GM23338 (cell line): ENCODE measurements at regions not wholly inside any gene's neighbourhood (a gene's known extent, or its start where the extent isn't known, plus 50 kb on each side); places are given as distances from the start of the nearest gene placed in this dataset.
"Not testable (repeated sequence)": the region's sequence is repeated elsewhere in the genome, so short reads cannot be mapped to it uniquely, and the experiment has no call there.

ENCODE experiments used
- ATAC-seq: fragments of 200-7000 bp; cut with Tn5 transposase; 3 replicates; pipeline ENCODE4 v1.9.1; 2020
- DNase-seq: peaks from one replicate; pipeline ENCODE4 v3.0.0-alpha.2; 2015; ENCODE audit warnings: low spot score
- H2AFZ ChIP-seq: fragments of 200-600 bp; sonication (generic); 2 replicates; pipeline ENCODE4 v1.8.0; 2016; ENCODE audit warnings: antibody characterized with exemption, mild to moderate bottlenecking, moderate library complexity
- H3F3A ChIP-seq: fragments of 200-600 bp; sonication (generic); replicated peaks from 2 replicates; pipeline ENCODE4 v1.8.0; 2017; ENCODE audit warnings: antibody characterized with exemption, mixed run types, low read depth
- H3K27ac ChIP-seq: fragments of 200-600 bp; sonication (generic); 2 replicates; pipeline ENCODE4 v1.6.1; 2016; ENCODE audit warnings: low read depth
- H3K27me3 ChIP-seq: fragments of 200-600 bp; sonication (generic); 2 replicates; pipeline ENCODE4 v1.8.0; 2016; ENCODE audit warnings: mild to moderate bottlenecking, mixed run types, moderate library complexity; ENCODE audit not compliant: insufficient read depth
- H3K36me3 ChIP-seq: fragments of 200-600 bp; sonication (generic); 2 replicates; pipeline ENCODE4 v1.8.0; 2016; ENCODE audit warnings: mild to moderate bottlenecking; ENCODE audit not compliant: insufficient read depth
- H3K4me1 ChIP-seq: fragments of 200-600 bp; sonication (generic); 2 replicates; pipeline ENCODE4 v1.8.0; 2016; ENCODE audit warnings: mild to moderate bottlenecking, moderate library complexity; ENCODE audit not compliant: insufficient read depth
- H3K4me2 ChIP-seq: fragments of 200-600 bp; sonication (generic); 2 replicates; pipeline ENCODE4 v1.7.1; 2017; ENCODE audit warnings: mixed run types
- H3K4me3 ChIP-seq: fragments of 200-600 bp; sonication (generic); 2 replicates; pipeline ENCODE4 v1.6.1; 2016; ENCODE audit warnings: mixed run types
- H3K79me2 ChIP-seq: fragments of 200-600 bp; sonication (generic); replicated peaks from 2 replicates; pipeline ENCODE4 v1.8.0; 2017; ENCODE audit warnings: mild to moderate bottlenecking; ENCODE audit not compliant: insufficient read depth
- H3K9me2 ChIP-seq: fragments of 200-600 bp; sonication (generic); 2 replicates; pipeline ENCODE4 v1.8.0; 2017; ENCODE audit not compliant: insufficient read depth
- H4K20me1 ChIP-seq: fragments of 200-600 bp; sonication (generic); replicated peaks from 2 replicates; pipeline ENCODE4 v1.8.0; 2017; ENCODE audit warnings: mild to moderate bottlenecking; ENCODE audit not compliant: insufficient read depth
- H3K27ac Mint-ChIP-seq: 2 replicates; pipeline ENCODE4 v1.8.0; 2020; ENCODE audit warnings: inconsistent platforms, mild to moderate bottlenecking, moderate library complexity, mixed read lengths
- H3K27me3 Mint-ChIP-seq: 3 replicates; pipeline ENCODE4 v1.8.0; 2022; ENCODE audit warnings: low read depth, mild to moderate bottlenecking, moderate library complexity, mixed read lengths, inconsistent platforms; ENCODE audit not compliant: insufficient read depth, poor library complexity
- H3K36me3 Mint-ChIP-seq: 3 replicates; pipeline ENCODE4 v1.8.0; 2021; ENCODE audit warnings: low read depth, mild to moderate bottlenecking, inconsistent platforms, moderate library complexity, mixed read lengths
- H3K4me1 Mint-ChIP-seq: 3 replicates; pipeline ENCODE4 v1.8.0; 2020; ENCODE audit warnings: mild to moderate bottlenecking, inconsistent platforms, mixed read lengths
- H3K4me3 Mint-ChIP-seq: 3 replicates; pipeline ENCODE4 v1.8.0; 2021; ENCODE audit warnings: moderate library complexity, mild to moderate bottlenecking, inconsistent platforms, mixed read lengths
- H3K9me3 Mint-ChIP-seq: 3 replicates; pipeline ENCODE4 v1.8.0; 2020; ENCODE audit warnings: moderate library complexity, mild to moderate bottlenecking, inconsistent platforms, mixed read lengths
- CTCF ChIP-seq, 2 experiments: fragments of 200-600 bp in 1 of 2; sonication (generic) in 1 of 2; conservative IDR thresholded peaks; 2 replicates each; pipeline versions ENCODE4 v1.5.1 to v1.6.1; 2016 to 2017; ENCODE audit warnings: antibody characterized with exemption in 2 of 2, low read depth in 2 of 2, mild to moderate bottlenecking in 2 of 2, moderate library complexity in 1 of 2
- ETS1 ChIP-seq: IDR thresholded peaks from 2 replicates; pipeline ENCODE4 v1.6.1; 2016; ENCODE audit warnings: antibody characterized with exemption
- JUNB ChIP-seq: IDR thresholded peaks from one replicate; pipeline ENCODE4 v1.6.1; 2016; ENCODE audit warnings: antibody characterized with exemption; ENCODE audit not compliant: unreplicated experiment
- NANOG ChIP-seq: IDR thresholded peaks from 2 replicates; pipeline ENCODE4 v1.6.1; 2016; ENCODE audit warnings: antibody characterized with exemption, borderline replicate concordance
- POLR2AphosphoS5 ChIP-seq: IDR thresholded peaks from 2 replicates; pipeline ENCODE4 v1.6.1; 2016; ENCODE audit warnings: antibody characterized with exemption, low read depth
- ZNF114 ChIP-seq: fragments of 250-450 bp; sonication (Bioruptor Pico); IDR thresholded peaks from 2 replicates; pipeline ENCODE4 v1.5.0; 2020; ENCODE audit warnings: mild to moderate bottlenecking, moderate library complexity
- ZNF462 ChIP-seq: fragments of 250-450 bp; sonication (Bioruptor Pico); IDR thresholded peaks from 2 replicates; pipeline ENCODE4 v1.5.0; 2020; ENCODE audit warnings: mild to moderate bottlenecking, moderate library complexity

DNA sequence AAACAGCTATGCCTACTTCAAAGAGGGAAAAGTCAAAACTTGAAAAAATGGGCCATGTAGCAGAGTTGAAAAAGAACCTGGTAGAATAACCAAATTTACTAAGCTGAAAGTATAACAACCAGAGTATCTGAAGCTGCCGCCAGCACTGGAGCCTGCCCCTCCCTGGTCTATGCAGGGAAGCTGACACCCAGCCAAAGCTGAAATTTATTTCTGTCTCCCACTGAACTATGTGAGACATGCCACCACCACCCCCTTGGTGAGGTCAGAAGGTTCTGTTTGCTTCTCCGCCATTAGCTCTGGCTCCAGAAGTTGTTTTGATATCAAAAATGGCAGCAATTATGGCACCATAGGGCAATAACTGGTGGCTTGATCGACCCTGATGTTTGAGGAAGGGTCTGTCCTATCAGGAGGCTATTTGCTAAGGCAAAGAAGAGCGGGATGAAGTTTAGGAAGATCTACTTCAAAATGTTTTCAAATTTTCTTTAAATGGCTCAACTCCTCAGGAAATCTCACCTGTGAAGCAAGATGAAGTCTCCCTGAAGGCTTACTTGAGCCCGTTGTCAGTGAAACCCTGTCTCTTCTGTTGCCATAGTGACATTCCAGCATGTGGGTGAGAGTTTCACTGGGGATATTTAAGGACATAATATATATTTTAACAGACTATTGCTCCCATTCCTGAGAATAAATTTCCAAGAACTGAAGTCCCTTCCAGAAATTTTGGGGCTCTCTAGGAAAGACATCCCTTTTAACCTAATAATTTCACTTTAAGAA is 122.0 kb downstream of the COPRS start (continued):
- TF ChIP-seq ZNF462, result no peak
- no peak for TF ChIP-seq NANOG
- no peak for TF ChIP-seq POLR2AphosphoS5

DNA sequence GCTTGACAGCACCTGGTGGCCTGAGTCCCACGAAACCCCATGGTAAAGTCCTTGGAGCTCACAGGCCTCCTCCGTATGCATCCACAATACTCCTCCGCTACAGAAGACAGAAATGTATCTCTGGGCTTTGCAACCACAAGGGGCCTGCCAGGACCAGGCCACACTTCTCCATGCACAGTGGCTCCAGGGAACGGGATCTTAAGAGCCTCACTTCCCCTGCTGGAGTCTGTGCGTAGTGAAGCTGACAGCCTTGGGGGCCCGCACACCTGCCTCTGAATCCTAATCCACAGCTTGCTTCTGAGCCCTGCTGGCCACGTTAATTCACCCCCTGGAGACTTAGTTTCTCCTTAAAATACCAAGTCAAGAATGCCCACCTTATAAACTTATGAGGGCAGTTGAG is 125.7 kb downstream of the COPRS start:
- peak; percentile 16 to 25; a peak in 3 of 4 replicates for TF ChIP-seq CTCF (conservative IDR thresholded peaks at IDR 0.05; ENCODE audit: low read depth in 2 of 2)
- TF ChIP-seq ZNF114 (CRISPR knock-in tag), result no peak
- TF ChIP-seq ETS1, result no peak
- TF ChIP-seq JUNB, result no peak
- Histone ChIP-seq H3F3A (no peaks in the 10 kb centered on the region), H4K20me1 (no peaks in the 10 kb centered on the region), H3K79me2 (no peaks in the 10 kb centered on the region), H3K4me1 (no peaks in the 10 kb centered on the region), H3K9me2 (no peaks in the 10 kb centered on the region), H3K27me3 (no peaks in the 10 kb centered on the region), H3K4me2 (no peak overlapping the region), H3K4me3 (no peak overlapping the region), H3K27ac (no peak overlapping the region), H3K36me3 (no peaks in the 10 kb centered on the region), H2AFZ (peak overlapping the region; percentile 63)
- Mint-ChIP-seq H3K4me3 (no peak overlapping the region), H3K27ac (no peak overlapping the region), H3K27me3 (peaks cover 5% of the 10 kb centered on the region), H3K4me1 (no peaks in the 10 kb centered on the region), H3K36me3 (no peaks in the 10 kb centered on the region), H3K9me3 (peaks cover 6% of the 10 kb centered on the region; the same call in 1 of the 3 replicates)
- peak; percentile 78 for DNase-seq
- ATAC-seq, result peak; percentile 98

- not testable (repeated sequence) for ATAC-seq, H3K36me3 ChIP-seq, H3K27me3 Mint-ChIP-seq, H3K4me3 Mint-ChIP-seq, H4K20me1 ChIP-seq, H3K9me2 ChIP-seq, H3K27me3 ChIP-seq, H3K4me3 ChIP-seq, H3K36me3 Mint-ChIP-seq, H3K4me2 ChIP-seq, H3F3A ChIP-seq, H3K79me2 ChIP-seq, H3K27ac Mint-ChIP-seq, H3K4me1 ChIP-seq, H3K27ac ChIP-seq, DNase-seq, H2AFZ ChIP-seq, H3K9me3 Mint-ChIP-seq, H3K4me1 Mint-ChIP-seq
These were observed 127.4 kb downstream of the COPRS start for GRCh38 chr17:31731585-31732154.
